ENCODE measurements at regions not wholly inside any gene's neighbourhood (a gene's known extent, or its start where the extent isn't known, plus 50 kb on each side); places are given as distances from the start of the nearest gene placed in this dataset.

- TF ChIP-seq, protein P1, sequence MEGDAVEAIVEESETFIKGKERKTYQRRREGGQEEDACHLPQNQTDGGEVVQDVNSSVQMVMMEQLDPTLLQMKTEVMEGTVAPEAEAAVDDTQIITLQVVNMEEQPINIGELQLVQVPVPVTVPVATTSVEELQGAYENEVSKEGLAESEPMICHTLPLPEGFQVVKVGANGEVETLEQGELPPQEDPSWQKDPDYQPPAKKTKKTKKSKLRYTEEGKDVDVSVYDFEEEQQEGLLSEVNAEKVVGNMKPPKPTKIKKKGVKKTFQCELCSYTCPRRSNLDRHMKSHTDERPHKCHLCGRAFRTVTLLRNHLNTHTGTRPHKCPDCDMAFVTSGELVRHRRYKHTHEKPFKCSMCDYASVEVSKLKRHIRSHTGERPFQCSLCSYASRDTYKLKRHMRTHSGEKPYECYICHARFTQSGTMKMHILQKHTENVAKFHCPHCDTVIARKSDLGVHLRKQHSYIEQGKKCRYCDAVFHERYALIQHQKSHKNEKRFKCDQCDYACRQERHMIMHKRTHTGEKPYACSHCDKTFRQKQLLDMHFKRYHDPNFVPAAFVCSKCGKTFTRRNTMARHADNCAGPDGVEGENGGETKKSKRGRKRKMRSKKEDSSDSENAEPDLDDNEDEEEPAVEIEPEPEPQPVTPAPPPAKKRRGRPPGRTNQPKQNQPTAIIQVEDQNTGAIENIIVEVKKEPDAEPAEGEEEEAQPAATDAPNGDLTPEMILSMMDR (IDR thresholded peaks at IDR 0.05) = no peak
- TF ChIP-seq POLR2A (IDR thresholded peaks at IDR 0.05) = no peak
These were observed 180.9 kb upstream of the TWIST2 start for GRCh38 chr2:238667008-238667407.
